ENCODE measurements at regions not wholly inside any gene's neighbourhood (a gene's known extent, or its start where the extent isn't known, plus 50 kb on each side); places are given as distances from the start of the nearest gene placed in this dataset.

- TF ChIP-seq NRF1 (IDR thresholded peaks at IDR 0.05; ENCODE audit: low read depth, low read length) (no peak), USF2 (IDR thresholded peaks at IDR 0.05; ENCODE audit: low read length) (no peak), RAD21 (IDR thresholded peaks at IDR 0.05 in 1 of 2, conservative IDR thresholded peaks at IDR 0.05 in 1 of 2; ENCODE audit: low read depth in 2 of 2, low read length in 2 of 2) (no peak), FOSL1 (IDR thresholded peaks at IDR 0.05; ENCODE audit: insufficient read depth, low read depth, low read length) (no peak)
Measured at GRCh38 chr13:106063591-106064313, 471.7 kb downstream of the EFNB2 start.
